CD4-positive, alpha-beta T cell (primary cell): ENCODE measurements at regions not wholly inside any gene's neighbourhood (a gene's known extent, or its start where the extent isn't known, plus 50 kb on each side); places are given as distances from the start of the nearest gene placed in this dataset.

Experiments used
- ATAC-seq: fragments of 200-7000 bp; cut with Tn5 transposase; one replicate; pipeline ENCODE4 v1.10.0; 2022; ENCODE audit warnings: mild to moderate bottlenecking; ENCODE audit not compliant: poor library complexity
- CTCF ChIA-PET: fragments of 350-600 bp; sonication (Branson Sonifier 250); formaldehyde crosslinking; loops from one replicate; lab custom pipeline; 2021; ENCODE audit warnings: antibody characterized with exemption, inconsistent platforms; lab: Charles Lee
- POLR2A ChIA-PET: fragments of 350-600 bp; sonication (Branson Sonifier 250); formaldehyde crosslinking; loops from one replicate; lab custom pipeline; 2021; ENCODE audit warnings: antibody characterized with exemption, inconsistent platforms; lab: Charles Lee
- DNase-seq, 14 experiments: peaks; one replicate each; pipeline ENCODE4 v3.0.0-alpha.2; 2013 to 2020; ENCODE audit warnings: mixed read lengths in 2 of 14
- H3K27ac ChIP-seq, 2 donors: one replicate each; pipeline versions ENCODE4 v1.5.1 to v1.7.0; 2013; ENCODE audit warnings: low read length in 2 of 2, low read depth in 1 of 2, mild to moderate bottlenecking in 1 of 2
- H3K27me3 ChIP-seq, 2 experiments: 1 replicate in 1 of 2; 2 replicates in 1 of 2; pipeline versions ENCODE4 v1.6.1 to v1.7.0; 2013; ENCODE audit warnings: low read length in 2 of 2, control low read depth in 1 of 2, mild to moderate bottlenecking in 1 of 2, moderate library complexity in 1 of 2; ENCODE audit not compliant: insufficient read depth in 2 of 2, control insufficient read depth in 1 of 2
- H3K36me3 ChIP-seq: one replicate; pipeline ENCODE4 v1.6.1; 2013; ENCODE audit warnings: low read length, control low read depth; ENCODE audit not compliant: insufficient read depth
- H3K4me1 ChIP-seq: one replicate; pipeline ENCODE4 v1.6.1; 2013; ENCODE audit warnings: low read length, control low read depth; ENCODE audit not compliant: insufficient read depth
- H3K4me3 ChIP-seq: one replicate; pipeline ENCODE4 v1.5.1; 2013; ENCODE audit warnings: mild to moderate bottlenecking, low read length, moderate library complexity
- H3K9me3 ChIP-seq, 2 experiments: 1 replicate in 1 of 2; 2 replicates in 1 of 2; pipeline versions ENCODE4 v1.6.1 to v1.7.0; 2013; ENCODE audit warnings: low read length in 2 of 2, mild to moderate bottlenecking in 2 of 2, control low read depth in 1 of 2, moderate library complexity in 1 of 2; ENCODE audit not compliant: control insufficient read depth in 1 of 2, insufficient read depth in 1 of 2
- H3K27ac Mint-ChIP-seq: one replicate; pipeline ENCODE4 v1.8.0; 2020; ENCODE audit warnings: mixed read lengths
- H3K27me3 Mint-ChIP-seq: one replicate; pipeline ENCODE4 v1.8.0; 2021; ENCODE audit warnings: mixed read lengths
- H3K36me3 Mint-ChIP-seq: one replicate; pipeline ENCODE4 v1.8.0; 2021; ENCODE audit warnings: low read depth, mixed read lengths
- H3K4me1 Mint-ChIP-seq: one replicate; pipeline ENCODE4 v1.8.0; 2021; ENCODE audit warnings: low read depth, mixed read lengths
- H3K4me3 Mint-ChIP-seq: one replicate; pipeline ENCODE4 v1.8.0; 2020; ENCODE audit warnings: mild to moderate bottlenecking, mixed read lengths
- H3K9me3 Mint-ChIP-seq: one replicate; pipeline ENCODE4 v1.8.0; 2020; ENCODE audit warnings: mixed read lengths
- CTCF ChIP-seq: fragments of 200-600 bp; IDR thresholded peaks from one replicate; pipeline ENCODE4 v1.8.0; 2022; ENCODE audit warnings: antibody characterized with exemption, mild to moderate bottlenecking
- intact Hi-C, 2 experiments: fragments of 100-400 bp; cut with DNase I in 1 of 2; cut with micrococcal nuclease in 1 of 2; formaldehyde crosslinking; loops; one replicate each; pipeline versions ENCODE4 v1.15.1 to v1.9.0; 2023 to 2025; cut with DNase I, micrococcal nuclease

DNA sequence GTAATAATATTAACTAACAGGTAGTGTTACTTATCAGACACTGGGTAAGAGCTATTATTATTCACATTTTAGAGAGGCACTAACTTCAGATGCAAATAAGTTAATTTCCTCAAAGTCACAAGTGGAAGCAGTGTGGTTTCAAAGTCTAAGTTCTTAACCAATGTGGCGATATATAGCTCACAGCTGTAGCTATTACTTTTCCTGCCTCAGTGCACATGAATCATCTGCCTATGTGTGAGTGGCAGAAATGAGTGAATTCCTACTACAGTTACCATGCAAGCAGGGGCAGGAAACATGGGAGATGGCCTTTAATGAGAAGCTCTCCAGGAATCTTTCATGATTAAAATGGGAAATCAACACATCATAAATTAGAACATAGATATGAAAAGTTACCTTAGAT, 126.2 kb upstream of the EYA4 start:
- ATAC-seq (no peak), DNase-seq (no peak)
- no peak overlapping the region for H3K27ac Mint-ChIP-seq
- H3K27ac ChIP-seq: no peak overlapping the region
- no peaks in the 10 kb centered on the region for H3K27me3 ChIP-seq
- no peaks in the 10 kb centered on the region for H3K4me1 Mint-ChIP-seq
- H3K4me3 ChIP-seq: no peak overlapping the region
- no peaks in the 10 kb centered on the region for H3K4me1 ChIP-seq
- no peaks in the 10 kb centered on the region for H3K9me3 ChIP-seq
- TF ChIP-seq CTCF: no peak
- H3K27me3 Mint-ChIP-seq: no peaks in the 10 kb centered on the region
- H3K36me3 Mint-ChIP-seq: no peaks in the 10 kb centered on the region
- intact Hi-C loops: no loop called here
- ChIA-PET CTCF (no interaction called here), POLR2A (no interaction called here)
- H3K9me3 Mint-ChIP-seq: peaks cover 11% of the 10 kb centered on the region
- H3K4me3 Mint-ChIP-seq: no peak overlapping the region
- no peaks in the 10 kb centered on the region for H3K36me3 ChIP-seq

DNA sequence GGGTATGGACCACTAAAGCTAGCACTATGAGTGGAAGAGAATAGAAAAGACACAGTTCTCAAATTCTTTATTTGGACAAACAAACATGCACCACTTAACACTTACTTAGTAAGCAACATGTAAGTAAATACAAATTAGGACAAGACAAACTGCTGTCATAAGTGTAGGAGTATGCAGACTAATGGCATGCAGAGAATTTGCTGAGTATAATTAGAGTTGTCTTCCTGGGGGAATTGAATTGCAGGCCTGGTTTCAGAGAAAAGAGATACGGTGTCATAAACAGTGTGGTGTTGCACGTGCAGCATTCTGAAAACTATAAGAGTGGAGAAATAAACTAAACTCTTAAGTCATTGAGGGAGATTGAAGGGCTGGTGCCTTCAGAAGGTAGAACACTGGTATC, 125.2 kb upstream of the EYA4 start:
- H3K4me1 ChIP-seq: no peaks in the 10 kb centered on the region
- H3K9me3 ChIP-seq: no peaks in the 10 kb centered on the region
- H3K36me3 ChIP-seq: no peaks in the 10 kb centered on the region
- H3K9me3 Mint-ChIP-seq: peaks cover 16% of the 10 kb centered on the region
- H3K27me3 Mint-ChIP-seq: no peaks in the 10 kb centered on the region
- no peak for DNase-seq
- H3K27ac ChIP-seq: no peak overlapping the region
- H3K4me3 ChIP-seq: no peak overlapping the region
- no peaks in the 10 kb centered on the region for H3K27me3 ChIP-seq
- ChIA-PET POLR2A (no interaction called here), CTCF (no interaction called here)
- H3K36me3 Mint-ChIP-seq: no peaks in the 10 kb centered on the region
- ATAC-seq: no peak
- H3K4me3 Mint-ChIP-seq: no peak overlapping the region
- no peak overlapping the region for H3K27ac Mint-ChIP-seq
- intact Hi-C loops: no loop called here
- no peak for TF ChIP-seq CTCF
- no peaks in the 10 kb centered on the region for H3K4me1 Mint-ChIP-seq

- Histone ChIP-seq H3K4me3 (no peak overlapping the region), H3K27me3 (no peaks in the 10 kb centered on the region), H3K9me3 (no peaks in the 10 kb centered on the region), H3K4me1 (no peaks in the 10 kb centered on the region), H3K27ac (no peak overlapping the region), H3K36me3 (no peaks in the 10 kb centered on the region)
- no peak for ATAC-seq
- H3K9me3 Mint-ChIP-seq: no peaks in the 10 kb centered on the region
- H3K27me3 Mint-ChIP-seq: no peaks in the 10 kb centered on the region
- no peaks in the 10 kb centered on the region for H3K36me3 Mint-ChIP-seq
- ChIA-PET POLR2A (no interaction called here), CTCF (no interaction called here)
- TF ChIP-seq CTCF: no peak
- no peaks in the 10 kb centered on the region for H3K4me1 Mint-ChIP-seq
- intact Hi-C loops: no loop called here
- no peak overlapping the region for H3K27ac Mint-ChIP-seq
- H3K4me3 Mint-ChIP-seq: no peak overlapping the region
- DNase-seq: no peak
Measured at GRCh38 chr6:133128191-133128590, 113.0 kb upstream of the EYA4 start.
